ENCODE measurements at regions not wholly inside any gene's neighbourhood (a gene's known extent, or its start where the extent isn't known, plus 50 kb on each side); places are given as distances from the start of the nearest gene placed in this dataset.
"Not testable (repeated sequence)": the region's sequence is repeated elsewhere in the genome, so short reads cannot be mapped to it uniquely, and the experiment has no call there.

- Histone ChIP-seq H3K36me3 (no peaks in the 10 kb centered on the region), H3K27me3 (replicated peaks; ENCODE audit: insufficient read depth) (no peaks in the 10 kb centered on the region), H3K9me3 (no peaks in the 10 kb centered on the region), H3K4me1 (replicated peaks) (peaks cover 1% of the 10 kb centered on the region), H3K27ac (peak overlapping the region in 1 of 2 donors; percentile 9), H3K4me3 (no peak overlapping the region)
- DNase-seq (ENCODE audit: low spot score) = no peak
- intact Hi-C loops (cut with DNase I) = no loop called here
- TF ChIP-seq, protein P1, sequence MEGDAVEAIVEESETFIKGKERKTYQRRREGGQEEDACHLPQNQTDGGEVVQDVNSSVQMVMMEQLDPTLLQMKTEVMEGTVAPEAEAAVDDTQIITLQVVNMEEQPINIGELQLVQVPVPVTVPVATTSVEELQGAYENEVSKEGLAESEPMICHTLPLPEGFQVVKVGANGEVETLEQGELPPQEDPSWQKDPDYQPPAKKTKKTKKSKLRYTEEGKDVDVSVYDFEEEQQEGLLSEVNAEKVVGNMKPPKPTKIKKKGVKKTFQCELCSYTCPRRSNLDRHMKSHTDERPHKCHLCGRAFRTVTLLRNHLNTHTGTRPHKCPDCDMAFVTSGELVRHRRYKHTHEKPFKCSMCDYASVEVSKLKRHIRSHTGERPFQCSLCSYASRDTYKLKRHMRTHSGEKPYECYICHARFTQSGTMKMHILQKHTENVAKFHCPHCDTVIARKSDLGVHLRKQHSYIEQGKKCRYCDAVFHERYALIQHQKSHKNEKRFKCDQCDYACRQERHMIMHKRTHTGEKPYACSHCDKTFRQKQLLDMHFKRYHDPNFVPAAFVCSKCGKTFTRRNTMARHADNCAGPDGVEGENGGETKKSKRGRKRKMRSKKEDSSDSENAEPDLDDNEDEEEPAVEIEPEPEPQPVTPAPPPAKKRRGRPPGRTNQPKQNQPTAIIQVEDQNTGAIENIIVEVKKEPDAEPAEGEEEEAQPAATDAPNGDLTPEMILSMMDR (IDR thresholded peaks at IDR 0.05) = no peak
- TF ChIP-seq POLR2A (IDR thresholded peaks at IDR 0.05) = no peak
- no peak for TF ChIP-seq POLR2AphosphoS5 (IDR thresholded peaks at IDR 0.05)
- 89% methylated on average over 6 of the region's 6 CpGs for WGBS
These were observed 77.5 kb upstream of the SIRPA start for GRCh38 chr20:1817577-1818211.

DNA sequence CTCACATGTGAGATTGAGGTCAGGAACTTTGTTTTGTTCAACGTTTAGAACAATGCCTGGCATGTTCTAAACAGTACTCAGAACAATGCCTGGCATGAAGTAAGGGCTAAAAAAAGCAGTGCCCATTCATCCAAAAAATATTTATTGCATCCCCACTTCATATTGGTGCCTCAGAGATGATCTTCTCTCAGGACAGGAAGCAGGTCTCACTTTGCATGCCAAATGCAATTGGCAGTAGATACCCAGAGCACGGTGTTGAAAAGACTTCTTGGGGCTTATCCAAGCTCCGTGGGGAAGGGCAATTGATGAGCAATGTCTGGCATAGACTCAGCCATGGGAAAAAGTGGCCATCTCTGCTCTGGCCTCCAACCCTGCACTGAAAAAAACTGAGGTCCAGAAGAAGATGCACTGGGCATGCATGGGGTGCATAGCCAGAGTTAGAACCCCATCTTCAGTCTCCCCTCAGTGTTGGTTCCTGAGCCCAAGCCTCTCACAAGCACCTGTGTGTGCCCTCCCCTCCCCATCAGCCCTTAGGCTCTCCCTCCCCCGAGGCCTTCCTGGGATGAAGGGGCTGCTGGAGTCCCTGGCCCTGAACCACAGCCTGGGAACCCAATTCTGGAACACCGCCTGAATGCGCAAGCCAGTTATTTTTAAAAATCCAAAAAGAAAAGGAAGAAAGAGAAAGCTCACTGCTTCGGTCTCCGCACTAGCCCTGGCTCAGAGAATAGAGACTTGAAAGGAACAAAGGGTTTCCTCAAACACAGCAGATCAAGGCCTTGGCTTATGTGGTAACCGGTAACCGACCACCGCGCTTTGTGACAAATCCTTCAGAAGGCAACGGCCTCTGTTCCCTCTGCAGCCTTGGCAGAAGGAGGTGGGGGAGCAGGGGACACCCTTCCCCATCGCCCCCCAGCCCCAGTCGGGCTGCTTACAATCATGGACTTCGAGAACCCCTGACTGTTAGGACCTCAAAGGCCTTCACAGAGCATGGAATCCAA lies 78.5 kb upstream of the SIRPA start:
- intact Hi-C loops (cut with DNase I) = no loop called here
- H3K4me3 ChIP-seq = no peak overlapping the region
- DNase-seq (ENCODE audit: low spot score) = peak; percentile 47
- H3K4me1 ChIP-seq (replicated peaks) = peaks cover 5% of the 10 kb centered on the region
- no peaks in the 10 kb centered on the region for H3K36me3 ChIP-seq
- peak overlapping the region; percentile 9 to 24 for H3K27ac ChIP-seq
- 34% methylated on average over 16 of the region's 16 CpGs for WGBS
- TF ChIP-seq POLR2A (IDR thresholded peaks at IDR 0.05) = no peak
- TF ChIP-seq, protein P1 (IDR thresholded peaks at IDR 0.05) = no peak
- peak; percentile 63 for TF ChIP-seq POLR2AphosphoS5 (IDR thresholded peaks at IDR 0.05)
- H3K27me3 ChIP-seq (replicated peaks; ENCODE audit: insufficient read depth) = no peaks in the 10 kb centered on the region
- H3K9me3 ChIP-seq = no peaks in the 10 kb centered on the region

DNA sequence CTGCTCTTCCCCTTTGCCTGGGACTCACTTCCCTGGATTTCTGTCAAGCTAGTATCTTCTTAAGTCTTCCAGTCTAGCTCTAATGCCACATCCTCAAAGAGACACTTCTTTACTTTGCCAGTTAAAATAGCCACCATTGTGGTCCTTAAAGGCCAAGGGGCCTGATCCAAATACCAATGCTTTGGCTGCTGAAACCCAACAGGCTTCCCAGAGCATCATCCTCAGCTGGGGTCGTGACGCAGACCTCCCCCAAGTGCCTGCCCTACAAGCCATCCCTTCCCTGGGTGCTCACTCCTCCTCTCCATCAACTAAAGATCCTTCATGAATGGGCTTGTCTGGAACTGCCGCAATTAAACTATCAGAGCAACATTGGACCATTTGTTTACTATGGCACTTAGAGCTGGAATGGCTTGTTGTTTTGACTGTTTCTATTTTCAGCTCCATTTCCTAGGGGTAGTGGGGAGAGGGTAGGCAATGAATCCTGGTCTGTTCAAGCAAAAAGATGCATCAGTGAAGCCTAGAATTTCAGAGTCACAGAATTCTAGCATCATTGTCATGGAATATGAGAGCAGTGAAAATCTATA lies 79.6 kb upstream of the SIRPA start:
- Histone ChIP-seq H3K4me1 (replicated peaks) (peaks cover 5% of the 10 kb centered on the region), H3K27ac (no peak overlapping the region), H3K27me3 (replicated peaks; ENCODE audit: insufficient read depth) (no peaks in the 10 kb centered on the region), H3K9me3 (no peaks in the 10 kb centered on the region), H3K4me3 (no peak overlapping the region), H3K36me3 (no peaks in the 10 kb centered on the region)
- 35% methylated on average over 3 of the region's 3 CpGs for WGBS
- TF ChIP-seq POLR2A (IDR thresholded peaks at IDR 0.05) = no peak
- TF ChIP-seq, protein P1 (IDR thresholded peaks at IDR 0.05) = no peak
- TF ChIP-seq POLR2AphosphoS5 (IDR thresholded peaks at IDR 0.05) = peak; percentile 39
- no peak for DNase-seq (ENCODE audit: low spot score)
- intact Hi-C loops (cut with DNase I) = no loop called here

DNA sequence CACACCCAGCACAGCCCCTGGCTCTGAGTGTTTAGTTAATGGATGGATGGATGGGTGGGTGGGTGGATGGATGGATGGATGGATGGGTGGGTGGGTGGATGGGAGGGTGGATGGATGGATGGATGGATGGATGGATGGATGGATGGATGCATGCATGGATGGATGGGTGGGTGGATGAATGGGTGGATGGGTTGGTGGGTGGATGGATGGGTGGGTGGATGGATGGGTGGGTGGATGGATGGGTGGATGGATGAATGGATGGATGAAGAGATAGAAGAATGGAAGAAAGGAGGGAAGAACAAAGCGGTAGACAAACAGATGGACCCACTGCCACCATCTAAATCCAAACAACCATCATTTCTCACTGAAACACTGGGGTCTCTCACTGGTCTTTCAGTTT lies 80.3 kb upstream of the SIRPA start:
- H3K36me3 ChIP-seq; H3K27me3 ChIP-seq (replicated peaks; ENCODE audit: insufficient read depth); H3K27ac ChIP-seq; H3K4me1 ChIP-seq (replicated peaks); H3K9me3 ChIP-seq; DNase-seq (ENCODE audit: low spot score); H3K4me3 ChIP-seq; intact Hi-C loops (cut with DNase I): not testable (repeated sequence)
- WGBS = 100% methylated on average over 1 of the region's 1 CpG

Measured in prostate gland (tissue), 2 donors.